ENCODE measurements at regions not wholly inside any gene's neighbourhood (a gene's known extent, or its start where the extent isn't known, plus 50 kb on each side); places are given as distances from the start of the nearest gene placed in this dataset.

- Histone ChIP-seq H3K9me3 (ENCODE audit: control insufficient read depth, insufficient read depth, low read length) (no peaks in the 10 kb centered on the region), H3K27me3 (ENCODE audit: control insufficient read depth, low read length) (no peaks in the 10 kb centered on the region), H3K4me2 (ENCODE audit: low read length) (no peak overlapping the region), H3K4me3 (ENCODE audit: low read length) (no peak overlapping the region), H3K4me1 (ENCODE audit: control insufficient read depth, low read length) (no peaks in the 10 kb centered on the region), H4K20me1 (ENCODE audit: control insufficient read depth, insufficient read depth, low read depth, low read length) (no peaks in the 10 kb centered on the region), H3K79me2 (ENCODE audit: control insufficient read depth, low read length) (no peaks in the 10 kb centered on the region), H3K27ac (ENCODE audit: low read depth, low read length) (no peak overlapping the region), H3F3A (ENCODE audit: control insufficient read depth, insufficient read depth) (no peaks in the 10 kb centered on the region), H3K9me2 (replicated peaks; ENCODE audit: control insufficient read depth, low read length) (no peaks in the 10 kb centered on the region), H3K36me3 (ENCODE audit: control insufficient read depth, low read length) (no peaks in the 10 kb centered on the region)
- TF ChIP-seq EZH2phosphoT487 (IDR thresholded peaks at IDR 0.05; ENCODE audit: borderline replicate concordance, low read length), result no peak
- TF ChIP-seq, protein P1, sequence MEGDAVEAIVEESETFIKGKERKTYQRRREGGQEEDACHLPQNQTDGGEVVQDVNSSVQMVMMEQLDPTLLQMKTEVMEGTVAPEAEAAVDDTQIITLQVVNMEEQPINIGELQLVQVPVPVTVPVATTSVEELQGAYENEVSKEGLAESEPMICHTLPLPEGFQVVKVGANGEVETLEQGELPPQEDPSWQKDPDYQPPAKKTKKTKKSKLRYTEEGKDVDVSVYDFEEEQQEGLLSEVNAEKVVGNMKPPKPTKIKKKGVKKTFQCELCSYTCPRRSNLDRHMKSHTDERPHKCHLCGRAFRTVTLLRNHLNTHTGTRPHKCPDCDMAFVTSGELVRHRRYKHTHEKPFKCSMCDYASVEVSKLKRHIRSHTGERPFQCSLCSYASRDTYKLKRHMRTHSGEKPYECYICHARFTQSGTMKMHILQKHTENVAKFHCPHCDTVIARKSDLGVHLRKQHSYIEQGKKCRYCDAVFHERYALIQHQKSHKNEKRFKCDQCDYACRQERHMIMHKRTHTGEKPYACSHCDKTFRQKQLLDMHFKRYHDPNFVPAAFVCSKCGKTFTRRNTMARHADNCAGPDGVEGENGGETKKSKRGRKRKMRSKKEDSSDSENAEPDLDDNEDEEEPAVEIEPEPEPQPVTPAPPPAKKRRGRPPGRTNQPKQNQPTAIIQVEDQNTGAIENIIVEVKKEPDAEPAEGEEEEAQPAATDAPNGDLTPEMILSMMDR (IDR thresholded peaks at IDR 0.05; ENCODE audit: low read depth, low read length, poor library complexity, severe bottlenecking), result no peak
These were observed 101.0 kb upstream of the EEF1E1 start for GRCh38 chr6:8203337-8203736.

DNA sequence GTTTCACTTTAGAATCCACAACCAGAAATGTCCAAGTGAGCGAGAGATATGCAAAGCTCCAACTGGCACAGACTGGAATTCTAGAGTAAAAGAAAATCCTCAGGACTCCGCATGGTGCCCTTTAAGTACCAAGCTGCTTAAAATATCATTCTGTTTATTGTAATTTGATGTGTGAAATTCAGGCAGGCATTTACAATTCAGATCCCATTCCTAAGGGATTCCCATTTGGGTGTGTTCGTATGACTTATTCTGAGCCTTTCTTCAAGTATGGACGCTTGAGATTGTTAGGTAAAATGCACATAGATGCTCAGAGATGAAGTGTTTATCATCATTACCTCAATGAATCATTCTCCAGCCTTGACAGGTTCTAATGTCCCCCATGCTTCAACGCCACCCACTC lies 99.3 kb upstream of the EEF1E1 start:
- Histone ChIP-seq H3K9me3 (ENCODE audit: control insufficient read depth, insufficient read depth, low read length) (no peaks in the 10 kb centered on the region), H3F3A (ENCODE audit: control insufficient read depth, insufficient read depth) (no peaks in the 10 kb centered on the region)
- TF ChIP-seq, protein P1 (IDR thresholded peaks at IDR 0.05; ENCODE audit: low read depth, low read length, poor library complexity, severe bottlenecking), result no peak
- no peak for TF ChIP-seq EZH2phosphoT487 (IDR thresholded peaks at IDR 0.05; ENCODE audit: borderline replicate concordance, low read length)

GRCh38 chr6:8200255-8200654 lies 97.9 kb upstream of the EEF1E1 start:
- Histone ChIP-seq H3K9me3 (ENCODE audit: control insufficient read depth, insufficient read depth, low read length) (no peaks in the 10 kb centered on the region), H3F3A (ENCODE audit: control insufficient read depth, insufficient read depth) (no peaks in the 10 kb centered on the region), H3K4me2 (ENCODE audit: low read length) (no peak overlapping the region), H3K27me3 (ENCODE audit: control insufficient read depth, low read length) (no peaks in the 10 kb centered on the region), H3K4me3 (ENCODE audit: low read length) (no peak overlapping the region), H3K4me1 (ENCODE audit: control insufficient read depth, low read length) (no peaks in the 10 kb centered on the region), H3K79me2 (ENCODE audit: control insufficient read depth, low read length) (no peaks in the 10 kb centered on the region), H3K9me2 (replicated peaks; ENCODE audit: control insufficient read depth, low read length) (no peaks in the 10 kb centered on the region), H4K20me1 (ENCODE audit: control insufficient read depth, insufficient read depth, low read depth, low read length) (no peaks in the 10 kb centered on the region), H3K27ac (ENCODE audit: low read depth, low read length) (no peak overlapping the region), H3K36me3 (ENCODE audit: control insufficient read depth, low read length) (no peaks in the 10 kb centered on the region)
- TF ChIP-seq, protein P1 (IDR thresholded peaks at IDR 0.05; ENCODE audit: low read depth, low read length, poor library complexity, severe bottlenecking), result no peak
- no peak for TF ChIP-seq EZH2phosphoT487 (IDR thresholded peaks at IDR 0.05; ENCODE audit: borderline replicate concordance, low read length)

More for the DNA sequence above, 99.3 kb upstream of the EEF1E1 start:
- Histone ChIP-seq H4K20me1 (ENCODE audit: control insufficient read depth, insufficient read depth, low read depth, low read length) (no peaks in the 10 kb centered on the region), H3K27me3 (ENCODE audit: control insufficient read depth, low read length) (no peaks in the 10 kb centered on the region), H3K36me3 (ENCODE audit: control insufficient read depth, low read length) (no peaks in the 10 kb centered on the region), H3K4me3 (ENCODE audit: low read length) (no peak overlapping the region), H3K79me2 (ENCODE audit: control insufficient read depth, low read length) (no peaks in the 10 kb centered on the region), H3K4me1 (ENCODE audit: control insufficient read depth, low read length) (no peaks in the 10 kb centered on the region), H3K4me2 (ENCODE audit: low read length) (no peak overlapping the region), H3K27ac (ENCODE audit: low read depth, low read length) (no peak overlapping the region), H3K9me2 (replicated peaks; ENCODE audit: control insufficient read depth, low read length) (no peaks in the 10 kb centered on the region)

DNA sequence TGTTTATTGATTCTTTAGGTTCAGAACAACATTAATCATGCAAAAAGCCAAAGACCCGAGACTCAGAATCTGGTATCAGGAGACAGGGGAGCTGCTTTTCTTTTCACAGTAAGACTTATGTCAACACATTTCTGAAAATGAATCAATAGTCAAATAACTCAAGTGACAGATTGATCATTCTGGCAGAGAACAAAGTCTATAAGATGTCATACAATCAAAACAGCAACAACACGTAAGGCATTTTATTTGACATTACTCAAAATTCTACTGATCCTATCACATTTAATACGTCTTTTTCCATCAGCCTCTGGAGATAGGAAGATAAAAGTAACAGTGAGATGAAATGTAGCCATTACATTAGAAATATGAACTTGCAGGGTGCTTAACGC lies 93.4 kb upstream of the EEF1E1 start:
- Histone ChIP-seq H3K79me2 (ENCODE audit: control insufficient read depth, low read length) (no peaks in the 10 kb centered on the region), H3K9me2 (replicated peaks; ENCODE audit: control insufficient read depth, low read length) (no peaks in the 10 kb centered on the region), H3K27me3 (ENCODE audit: control insufficient read depth, low read length) (no peaks in the 10 kb centered on the region), H3K9me3 (ENCODE audit: control insufficient read depth, insufficient read depth, low read length) (no peaks in the 10 kb centered on the region), H4K20me1 (ENCODE audit: control insufficient read depth, insufficient read depth, low read depth, low read length) (no peaks in the 10 kb centered on the region), H3K4me1 (ENCODE audit: control insufficient read depth, low read length) (no peaks in the 10 kb centered on the region), H3F3A (ENCODE audit: control insufficient read depth, insufficient read depth) (no peaks in the 10 kb centered on the region), H3K27ac (ENCODE audit: low read depth, low read length) (no peak overlapping the region), H3K4me2 (ENCODE audit: low read length) (no peak overlapping the region), H3K4me3 (ENCODE audit: low read length) (no peak overlapping the region), H3K36me3 (ENCODE audit: control insufficient read depth, low read length) (no peaks in the 10 kb centered on the region)
- TF ChIP-seq EZH2phosphoT487 (IDR thresholded peaks at IDR 0.05; ENCODE audit: borderline replicate concordance, low read length), result no peak
- TF ChIP-seq, protein P1 (IDR thresholded peaks at IDR 0.05; ENCODE audit: low read depth, low read length, poor library complexity, severe bottlenecking), result peak; percentile 2

Data from DOHH2 (cell line).